ENCODE measurements at regions not wholly inside any gene's neighbourhood (a gene's known extent, or its start where the extent isn't known, plus 50 kb on each side); places are given as distances from the start of the nearest gene placed in this dataset.
"Not testable (repeated sequence)": the region's sequence is repeated elsewhere in the genome, so short reads cannot be mapped to it uniquely, and the experiment has no call there.

GRCh38 chr10:21283053-21283452 lies 242.4 kb downstream of the SKIDA1 start:
- H3K4me3 ChIP-seq (ENCODE audit: insufficient read depth, low read depth, low read length, poor library complexity, severe bottlenecking); H3K4me1 ChIP-seq (ENCODE audit: control insufficient read depth, insufficient read depth, low read length, poor library complexity, severe bottlenecking); DNase-seq; H3K9me3 ChIP-seq (ENCODE audit: control insufficient read depth, low read length); H3K27me3 ChIP-seq (replicated peaks; ENCODE audit: control insufficient read depth, insufficient read depth, low read length, poor library complexity, severe bottlenecking); H3K36me3 ChIP-seq (ENCODE audit: control insufficient read depth, insufficient read depth, low read length); H3K27ac ChIP-seq (ENCODE audit: insufficient read depth, low read length, poor library complexity, severe bottlenecking): not testable (repeated sequence)

GRCh38 chr10:21281765-21282484 lies 243.6 kb downstream of the SKIDA1 start:
- Histone ChIP-seq H3K27me3 (replicated peaks; ENCODE audit: control insufficient read depth, insufficient read depth, low read length, poor library complexity, severe bottlenecking) (no peaks in the 10 kb centered on the region), H3K9me3 (ENCODE audit: control insufficient read depth, low read length) (no peaks in the 10 kb centered on the region), H3K27ac (ENCODE audit: insufficient read depth, low read length, poor library complexity, severe bottlenecking) (no peak overlapping the region), H3K4me3 (ENCODE audit: insufficient read depth, low read depth, low read length, poor library complexity, severe bottlenecking) (no peak overlapping the region), H3K36me3 (ENCODE audit: control insufficient read depth, insufficient read depth, low read length) (no peaks in the 10 kb centered on the region), H3K4me1 (ENCODE audit: control insufficient read depth, insufficient read depth, low read length, poor library complexity, severe bottlenecking) (no peaks in the 10 kb centered on the region)
- no peak for DNase-seq

DNA sequence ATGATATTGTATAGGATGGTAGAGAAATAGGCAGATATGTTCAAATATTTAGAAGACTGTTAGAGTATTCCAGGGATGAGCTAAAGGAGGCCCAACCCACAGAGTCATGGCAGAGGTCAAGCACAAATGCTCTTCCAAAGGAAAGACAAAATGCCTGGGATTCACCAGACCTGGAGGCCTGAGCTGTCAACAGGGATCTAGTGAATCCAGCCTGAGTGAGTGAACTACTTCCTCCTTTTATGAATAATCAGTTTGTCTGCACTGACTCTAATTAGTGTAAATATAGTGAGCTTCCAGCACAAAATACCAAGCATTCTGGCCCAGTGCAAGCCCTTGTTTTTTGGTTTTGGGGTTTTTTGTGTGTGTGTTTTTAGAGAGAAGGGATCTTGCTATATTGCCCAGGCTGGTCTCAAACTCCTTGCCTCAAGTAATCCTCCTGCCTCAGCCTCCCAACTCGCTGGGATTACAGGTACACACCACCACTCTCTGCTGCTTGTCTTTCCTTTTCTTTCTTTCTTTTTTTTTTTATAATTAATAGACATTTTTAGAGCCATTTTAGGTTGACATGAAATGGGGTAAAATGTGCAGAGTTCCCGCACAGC lies 244.4 kb downstream of the SKIDA1 start:
- H3K9me3 ChIP-seq (ENCODE audit: control insufficient read depth, low read length): no peaks in the 10 kb centered on the region
- no peak overlapping the region for H3K4me3 ChIP-seq (ENCODE audit: insufficient read depth, low read depth, low read length, poor library complexity, severe bottlenecking)
- H3K36me3 ChIP-seq (ENCODE audit: control insufficient read depth, insufficient read depth, low read length): no peaks in the 10 kb centered on the region
- DNase-seq: no peak
- H3K27ac ChIP-seq (ENCODE audit: insufficient read depth, low read length, poor library complexity, severe bottlenecking): no peak overlapping the region
- H3K27me3 ChIP-seq (replicated peaks; ENCODE audit: control insufficient read depth, insufficient read depth, low read length, poor library complexity, severe bottlenecking): no peaks in the 10 kb centered on the region
- no peaks in the 10 kb centered on the region for H3K4me1 ChIP-seq (ENCODE audit: control insufficient read depth, insufficient read depth, low read length, poor library complexity, severe bottlenecking)

DNA sequence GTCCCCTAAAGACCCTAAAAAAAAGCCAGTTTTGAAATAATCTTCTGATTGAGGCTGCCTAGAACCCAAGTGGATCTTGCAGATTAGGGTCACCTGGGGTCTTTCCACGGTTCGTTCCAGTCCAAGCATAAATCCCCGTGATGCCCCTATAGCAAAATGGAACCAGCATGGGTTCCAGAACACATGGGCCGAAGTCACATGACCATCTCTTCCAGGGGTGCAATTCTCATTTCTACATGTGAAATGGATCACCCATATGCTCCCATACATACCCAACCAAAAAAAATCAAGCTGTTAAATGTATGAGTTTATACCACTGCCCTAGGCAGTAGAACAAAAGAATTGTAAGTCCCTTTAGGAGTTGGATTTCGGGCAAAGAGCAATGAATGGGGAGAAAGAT lies 245.4 kb downstream of the SKIDA1 start:
- H3K27ac ChIP-seq (ENCODE audit: insufficient read depth, low read length, poor library complexity, severe bottlenecking): no peak overlapping the region
- no peaks in the 10 kb centered on the region for H3K4me1 ChIP-seq (ENCODE audit: control insufficient read depth, insufficient read depth, low read length, poor library complexity, severe bottlenecking)
- DNase-seq: no peak
- H3K27me3 ChIP-seq (replicated peaks; ENCODE audit: control insufficient read depth, insufficient read depth, low read length, poor library complexity, severe bottlenecking): no peaks in the 10 kb centered on the region
- H3K36me3 ChIP-seq (ENCODE audit: control insufficient read depth, insufficient read depth, low read length): no peaks in the 10 kb centered on the region
- no peak overlapping the region for H3K4me3 ChIP-seq (ENCODE audit: insufficient read depth, low read depth, low read length, poor library complexity, severe bottlenecking)
- H3K9me3 ChIP-seq (ENCODE audit: control insufficient read depth, low read length): no peaks in the 10 kb centered on the region

DNA sequence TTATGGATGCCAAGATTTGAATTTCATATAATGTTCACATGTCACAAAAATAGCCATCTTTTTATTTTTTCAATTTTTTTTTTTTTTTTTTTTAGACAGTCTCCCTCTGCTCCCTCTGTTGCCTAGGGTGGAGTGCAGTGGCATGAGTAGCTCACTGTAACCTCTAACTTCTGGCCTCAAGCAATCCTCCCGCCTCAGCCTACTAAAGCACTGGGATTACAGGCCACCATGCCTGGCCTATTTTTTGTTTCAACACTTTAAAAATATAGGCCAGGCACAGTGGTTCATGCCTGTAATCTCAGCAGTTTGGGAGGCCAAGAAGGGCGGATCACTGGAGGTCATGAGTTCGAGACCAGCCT lies 246.3 kb downstream of the SKIDA1 start:
- no peaks in the 10 kb centered on the region for H3K9me3 ChIP-seq (ENCODE audit: control insufficient read depth, low read length)
- H3K27me3 ChIP-seq (replicated peaks; ENCODE audit: control insufficient read depth, insufficient read depth, low read length, poor library complexity, severe bottlenecking): no peaks in the 10 kb centered on the region
- no peak overlapping the region for H3K27ac ChIP-seq (ENCODE audit: insufficient read depth, low read length, poor library complexity, severe bottlenecking)
- DNase-seq: no peak
- no peaks in the 10 kb centered on the region for H3K4me1 ChIP-seq (ENCODE audit: control insufficient read depth, insufficient read depth, low read length, poor library complexity, severe bottlenecking)
- H3K4me3 ChIP-seq (ENCODE audit: insufficient read depth, low read depth, low read length, poor library complexity, severe bottlenecking): no peak overlapping the region
- H3K36me3 ChIP-seq (ENCODE audit: control insufficient read depth, insufficient read depth, low read length): no peaks in the 10 kb centered on the region

- peak in 1 of 3 donors; percentile 13 for DNase-seq
- no peaks in the 10 kb centered on the region for H3K27me3 ChIP-seq (replicated peaks; ENCODE audit: control insufficient read depth, insufficient read depth, low read length, poor library complexity, severe bottlenecking)
- H3K9me3 ChIP-seq (ENCODE audit: control insufficient read depth, low read length): no peaks in the 10 kb centered on the region
- H3K27ac ChIP-seq (ENCODE audit: insufficient read depth, low read length, poor library complexity, severe bottlenecking): no peak overlapping the region
- H3K4me3 ChIP-seq (ENCODE audit: insufficient read depth, low read depth, low read length, poor library complexity, severe bottlenecking): no peak overlapping the region
- H3K36me3 ChIP-seq (ENCODE audit: control insufficient read depth, insufficient read depth, low read length): no peaks in the 10 kb centered on the region
- no peaks in the 10 kb centered on the region for H3K4me1 ChIP-seq (ENCODE audit: control insufficient read depth, insufficient read depth, low read length, poor library complexity, severe bottlenecking)
Measured at GRCh38 chr10:21278491-21279216, 246.8 kb downstream of the SKIDA1 start.

DNA sequence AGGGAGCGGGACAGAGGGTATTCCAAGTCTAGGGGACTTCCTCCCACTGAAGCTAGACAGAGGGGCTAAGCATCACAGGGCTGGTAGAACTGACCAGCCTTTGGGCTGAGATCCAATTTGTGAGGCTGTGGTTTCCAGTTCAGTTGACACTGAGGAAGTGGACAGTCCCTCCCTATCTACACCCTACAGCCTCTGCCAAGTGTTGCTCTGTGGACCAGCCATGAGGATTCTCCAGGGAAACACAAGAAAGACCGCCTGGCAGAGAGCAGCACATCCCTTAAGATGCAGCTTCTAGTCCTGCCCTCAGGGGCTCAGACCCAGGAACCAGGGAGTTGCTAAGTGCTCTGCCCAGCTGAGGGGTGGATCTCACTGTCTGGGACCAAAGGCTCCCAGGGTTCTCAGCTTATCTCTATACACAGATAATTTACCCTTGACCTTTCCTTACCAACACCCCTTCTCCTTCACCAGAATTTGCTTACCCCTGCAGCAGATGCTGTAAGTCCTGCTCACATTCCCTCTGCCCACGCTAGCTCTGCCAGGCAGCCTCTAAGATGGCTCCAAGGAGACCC lies 252.0 kb downstream of the SKIDA1 start:
- Histone ChIP-seq H3K27me3 (replicated peaks; ENCODE audit: control insufficient read depth, insufficient read depth, low read length, poor library complexity, severe bottlenecking) (no peaks in the 10 kb centered on the region), H3K27ac (ENCODE audit: insufficient read depth, low read length, poor library complexity, severe bottlenecking) (no peak overlapping the region), H3K9me3 (ENCODE audit: control insufficient read depth, low read length) (peaks cover 5% of the 10 kb centered on the region), H3K4me1 (ENCODE audit: control insufficient read depth, insufficient read depth, low read length, poor library complexity, severe bottlenecking) (no peaks in the 10 kb centered on the region), H3K4me3 (ENCODE audit: insufficient read depth, low read depth, low read length, poor library complexity, severe bottlenecking) (no peak overlapping the region), H3K36me3 (ENCODE audit: control insufficient read depth, insufficient read depth, low read length) (no peaks in the 10 kb centered on the region)
- DNase-seq: no peak

DNA sequence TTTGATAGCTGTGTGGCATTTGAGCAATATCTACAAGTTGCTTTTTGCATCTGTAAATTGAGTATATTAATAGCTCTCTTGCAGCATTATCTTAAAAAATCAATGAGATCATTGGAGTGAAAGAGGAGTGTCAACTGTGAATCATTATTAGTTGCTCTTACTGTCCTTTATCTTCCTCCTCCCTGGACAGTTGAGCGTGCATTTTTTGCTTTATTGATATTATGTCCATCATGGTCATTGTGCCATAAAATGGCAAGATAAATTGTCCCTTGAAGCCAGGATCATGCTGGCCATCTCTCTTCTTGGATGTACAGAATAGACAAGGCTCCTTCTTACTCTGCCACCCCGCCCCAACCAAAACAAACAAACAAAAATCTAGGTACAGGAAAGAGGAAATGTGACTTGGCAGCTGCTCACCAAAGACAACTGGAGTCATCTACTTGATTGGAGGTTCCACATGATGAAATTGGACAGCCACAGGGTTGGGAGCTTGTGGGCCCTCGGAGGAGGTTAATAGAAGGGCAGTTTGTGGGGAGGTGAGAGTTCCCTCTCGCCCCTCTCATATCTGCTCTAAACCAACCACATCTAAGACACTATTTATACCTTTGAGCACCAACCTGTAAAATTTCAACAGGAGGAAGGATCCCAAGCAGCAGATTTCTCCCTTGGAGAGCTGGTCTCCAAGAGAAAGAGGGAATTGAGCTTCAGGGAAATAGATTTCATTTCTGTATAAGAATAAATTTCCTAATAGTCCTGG lies 252.7 kb downstream of the SKIDA1 start:
- Histone ChIP-seq H3K9me3 (ENCODE audit: control insufficient read depth, low read length) (peaks cover 5% of the 10 kb centered on the region), H3K27me3 (replicated peaks; ENCODE audit: control insufficient read depth, insufficient read depth, low read length, poor library complexity, severe bottlenecking) (no peaks in the 10 kb centered on the region), H3K4me3 (ENCODE audit: insufficient read depth, low read depth, low read length, poor library complexity, severe bottlenecking) (no peak overlapping the region), H3K27ac (ENCODE audit: insufficient read depth, low read length, poor library complexity, severe bottlenecking) (no peak overlapping the region), H3K4me1 (ENCODE audit: control insufficient read depth, insufficient read depth, low read length, poor library complexity, severe bottlenecking) (no peaks in the 10 kb centered on the region), H3K36me3 (ENCODE audit: control insufficient read depth, insufficient read depth, low read length) (no peaks in the 10 kb centered on the region)
- no peak for DNase-seq

DNA sequence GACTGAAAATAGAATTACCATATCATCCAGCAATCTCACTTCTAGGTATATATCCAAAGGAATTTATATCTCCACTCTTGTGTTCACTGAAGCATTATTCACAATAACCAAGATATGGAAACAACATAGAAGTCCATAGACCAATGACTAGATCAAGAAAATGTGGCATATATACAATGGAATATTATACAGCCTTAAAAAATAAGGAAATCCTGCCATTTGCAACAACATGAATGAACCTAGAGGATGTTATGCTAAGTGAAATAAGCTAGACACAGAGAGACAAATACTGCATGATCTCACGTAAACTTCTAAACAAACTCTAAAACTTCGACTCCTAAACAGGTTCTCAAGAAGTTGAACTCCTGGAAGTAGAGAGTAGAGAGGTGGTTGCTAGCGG lies 254.5 kb downstream of the SKIDA1 start:
- Histone ChIP-seq H3K9me3 (ENCODE audit: control insufficient read depth, low read length) (peaks cover 5% of the 10 kb centered on the region), H3K4me1 (ENCODE audit: control insufficient read depth, insufficient read depth, low read length, poor library complexity, severe bottlenecking) (no peaks in the 10 kb centered on the region), H3K4me3 (ENCODE audit: insufficient read depth, low read depth, low read length, poor library complexity, severe bottlenecking) (no peak overlapping the region), H3K36me3 (ENCODE audit: control insufficient read depth, insufficient read depth, low read length) (no peaks in the 10 kb centered on the region), H3K27ac (ENCODE audit: insufficient read depth, low read length, poor library complexity, severe bottlenecking) (no peak overlapping the region), H3K27me3 (replicated peaks; ENCODE audit: control insufficient read depth, insufficient read depth, low read length, poor library complexity, severe bottlenecking) (no peaks in the 10 kb centered on the region)
- no peak for DNase-seq
